K562 (cell line): ENCODE measurements at regions not wholly inside any gene's neighbourhood (a gene's known extent, or its start where the extent isn't known, plus 50 kb on each side); places are given as distances from the start of the nearest gene placed in this dataset.
"Not testable (repeated sequence)": the region's sequence is repeated elsewhere in the genome, so short reads cannot be mapped to it uniquely, and the experiment has no call there.

Experiments
- ATAC-seq: fragments of 200-7000 bp; cut with Tn5 transposase; 3 replicates; pipeline ENCODE4 v1.9.1; 2020; ENCODE audit warnings: moderate library complexity
- BruUV-seq: library from RNA; stranded (reverse); fragments of 400-500 nt; replicated peaks from 2 replicates; lab custom pipeline; 2021; lab: Mats Ljungman, UMichigan
- CTCF ChIA-PET: fragments of 300-600 bp; formaldehyde crosslinking; extraction: SDS; loops from one replicate; lab custom pipeline; 2021; ENCODE audit warnings: low intra/inter-chr PET ratio; lab: Yijun Ruan, JAX
- POLR2A ChIA-PET: fragments of 300-600, 350-650 bp; sonication (Branson Sonifier 250); formaldehyde crosslinking; extraction: SDS; loops from one replicate; lab custom pipeline; 2021; ENCODE audit warnings: antibody characterized with exemption, inconsistent platforms; lab: Yijun Ruan, JAX
- DNase-seq, 4 experiments: peaks; one replicate each; pipeline versions ENCODE4 v3.0.0 to v3.0.0-alpha.2; 2011 to 2018; ENCODE audit warnings: low spot score in 3 of 4, mixed read lengths in 3 of 4; ENCODE audit errors: extremely low read depth in 1 of 4
- FAIRE-seq: peaks from 2 replicates; lab custom pipeline; 2011; peaks lifted over from hg19 to GRCh38; lab: Jason Lieb, UNC
- H2AFZ ChIP-seq: 2 replicates; pipeline ENCODE4 v1.6.0; 2011; ENCODE audit warnings: low read depth, low read length, control low read depth, inconsistent platforms
- H3K27ac ChIP-seq: fragments of 200-600 bp; 3 replicates; pipeline ENCODE4 v1.8.0; 2011; ENCODE audit warnings: low read depth, mild to moderate bottlenecking, control low read depth, inconsistent platforms, low read length, moderate library complexity, mixed read lengths; ENCODE audit errors: extremely low read depth
- H3K27me3 ChIP-seq, 2 experiments: fragments of 300-600 bp in 1 of 2; 2 replicates in 1 of 2; 3 replicates in 1 of 2; pipeline versions ENCODE4 v1.6.0 to v1.8.0; 2011; ENCODE audit warnings: inconsistent platforms in 2 of 2, low read length in 2 of 2, mild to moderate bottlenecking in 1 of 2, mixed read lengths in 1 of 2, moderate library complexity in 1 of 2; ENCODE audit not compliant: control insufficient read depth in 2 of 2, insufficient read depth in 2 of 2
- H3K36me3 ChIP-seq: fragments of 300-600 bp; 3 replicates; pipeline ENCODE4 v1.8.0; 2011; ENCODE audit warnings: mild to moderate bottlenecking, low read length, inconsistent platforms; ENCODE audit not compliant: control insufficient read depth, insufficient read depth
- H3K4me1 ChIP-seq, 2 experiments: fragments of 200-600 bp in 1 of 2; replicated peaks in 1 of 2; 2 replicates in 1 of 2; 3 replicates in 1 of 2; pipeline versions ENCODE4 v1.5.1 to v1.8.0; 2011; ENCODE audit warnings: inconsistent platforms in 2 of 2, low read length in 2 of 2, mild to moderate bottlenecking in 1 of 2, mixed read lengths in 1 of 2, moderate library complexity in 1 of 2; ENCODE audit not compliant: control insufficient read depth in 2 of 2, insufficient read depth in 2 of 2
- H3K4me2 ChIP-seq: 2 replicates; pipeline ENCODE4 v1.6.1; 2011; ENCODE audit warnings: low read length, control low read depth, inconsistent platforms, mixed read lengths; ENCODE audit not compliant: insufficient read depth
- H3K4me3 ChIP-seq: fragments of 200-600 bp; sonication (generic), shearing (Covaris generic); 2 replicates; pipeline ENCODE4 v1.5.1; 2016; ENCODE audit warnings: control low read depth, inconsistent platforms
- H3K79me2 ChIP-seq: fragments of 200-600 bp; 3 replicates; pipeline ENCODE4 v1.8.0; 2011; ENCODE audit warnings: low read length, inconsistent platforms; ENCODE audit not compliant: control insufficient read depth, insufficient read depth
- H3K9ac ChIP-seq, 2 experiments: 2 replicates each; pipeline versions ENCODE4 v1.6.0 to v1.6.1; 2011; ENCODE audit warnings: low read depth in 2 of 2, low read length in 2 of 2, control low read depth in 1 of 2, inconsistent platforms in 1 of 2, mild to moderate bottlenecking in 1 of 2, mixed read lengths in 1 of 2; ENCODE audit not compliant: insufficient read depth in 1 of 2
- H3K9me1 ChIP-seq: one replicate; pipeline ENCODE4 v1.6.0; 2011; ENCODE audit warnings: inconsistent platforms, mild to moderate bottlenecking, low read length, moderate library complexity; ENCODE audit not compliant: control insufficient read depth, insufficient read depth
- H3K9me3 ChIP-seq: replicated peaks from 2 replicates; pipeline ENCODE4 v1.5.1; 2011; ENCODE audit warnings: low read depth, low read length, inconsistent platforms; ENCODE audit not compliant: control insufficient read depth, insufficient read depth
- H4K20me1 ChIP-seq: replicated peaks from 2 replicates; pipeline ENCODE4 v1.6.1; 2011; ENCODE audit warnings: low read length, inconsistent platforms, mixed read lengths; ENCODE audit not compliant: control insufficient read depth, insufficient read depth
- CBX5 ChIP-seq: IDR thresholded peaks from 2 replicates; pipeline ENCODE4 v1.6.1; 2014; ENCODE audit warnings: low read depth, borderline replicate concordance
- RBM14 ChIP-seq: fragments of 200-400 bp; formaldehyde crosslinking; IDR thresholded peaks from 2 replicates; pipeline ENCODE4 v1.6.1; 2018; ENCODE audit warnings: low read depth, mild to moderate bottlenecking, low read length, moderate library complexity, borderline replicate concordance; ENCODE audit not compliant: insufficient read depth
- ZNF316 ChIP-seq: fragments of 450-650 bp; IDR thresholded peaks from 2 replicates; pipeline ENCODE4 v1.6.1; 2016
- WGBS: fragments of 100-300 bp; shearing (Covaris generic); methylation state at CpG from one replicate; pipeline ENCODE4 v1.1.6; 2016; ENCODE audit warnings: low coverage, mixed read lengths; ENCODE audit not compliant: insufficient coverage; ENCODE audit errors: missing lambda C conversion rate; 5-methylcytosine and 5-hydroxymethylcytosine counted together
- in situ Hi-C: fragments of 300-500 bp; cut with MboI; formaldehyde crosslinking; loops from 4 replicates; pipeline ENCODE4 v1.15.0; 2018; ENCODE audit warnings: inconsistent platforms, mixed read lengths
- intact Hi-C: fragments of 100-400 bp; cut with micrococcal nuclease; formaldehyde crosslinking; loops from 2 replicates; pipeline ENCODE4 v1.14.2; 2022

GRCh38 chr4:127406187-127406586 lies 226.6 kb upstream of the INTU start:
- ChIA-PET CTCF (no interaction called here), POLR2A (no interaction called here)
- in situ Hi-C loops (no loop called here), intact Hi-C loops (no loop called here)
- no peaks in the 10 kb centered on the region for H4K20me1 ChIP-seq
- H3K27me3 ChIP-seq, result 0 out of 5 replicates have a peak, but pooled peaks cover 0 to 4% of the 10 kb centered on the region in 2 experiments
- H3K36me3 ChIP-seq, result no peaks in the 10 kb centered on the region
- FAIRE-seq (no peak), DNase-seq (no peak), ATAC-seq (no peak)
- no peaks in the 10 kb centered on the region for H3K79me2 ChIP-seq
- 0% methylated on average over 1 of the region's 1 CpG for WGBS
- H2AFZ ChIP-seq, result no peak overlapping the region
- no peak overlapping the region for H3K9ac ChIP-seq
- H3K9me1 ChIP-seq, result no peaks in the 10 kb centered on the region
- no peaks in the 10 kb centered on the region; the same call in 1 of the 2 replicates for H3K9me3 ChIP-seq
- no peak overlapping the region for H3K4me3 ChIP-seq
- no peaks in the 10 kb centered on the region for H3K4me1 ChIP-seq
- no peak overlapping the region for H3K4me2 ChIP-seq
- no TSS peak for BruUV-seq
- no peak overlapping the region for H3K27ac ChIP-seq
- peak; percentile 37; the same call in 1 of the 2 replicates for TF ChIP-seq ZNF316
- TF ChIP-seq RBM14, result no peak

- FAIRE-seq, DNase-seq, POLR2A ChIA-PET, ATAC-seq, BruUV-seq, in situ Hi-C loops, H4K20me1 ChIP-seq, H3K4me2 ChIP-seq, H3K4me3 ChIP-seq, H3K9me1 ChIP-seq, H2AFZ ChIP-seq, H3K9ac ChIP-seq, CTCF ChIA-PET, H3K36me3 ChIP-seq, H3K4me1 ChIP-seq, H3K79me2 ChIP-seq, H3K27ac ChIP-seq, H3K9me3 ChIP-seq, intact Hi-C loops, H3K27me3 ChIP-seq: not testable (repeated sequence)
- peak; percentile 77; the same call in 1 of the 2 replicates for TF ChIP-seq CBX5
- WGBS, result 6% methylated on average over 9 of the region's 9 CpGs
These were observed 225.2 kb upstream of the INTU start for GRCh38 chr4:127407572-127407971.
